ENCODE measurements at regions not wholly inside any gene's neighbourhood (a gene's known extent, or its start where the extent isn't known, plus 50 kb on each side); places are given as distances from the start of the nearest gene placed in this dataset.

GRCh38 chr5:133851521-133851920 lies 116.9 kb downstream of the C5orf15 start:
- Histone ChIP-seq H3K27ac (no peak overlapping the region), H3K36me3 (no peaks in the 10 kb centered on the region), H3K4me3 (no peak overlapping the region), H3K27me3 (no peaks in the 10 kb centered on the region), H3K4me1 (no peaks in the 10 kb centered on the region), H3K9me3 (no peaks in the 10 kb centered on the region)
- no peak for TF ChIP-seq CTCF (IDR thresholded peaks at IDR 0.05)
- no peak for DNase-seq (ENCODE audit: low spot score)

- no peak for DNase-seq (ENCODE audit: low spot score)
- Histone ChIP-seq H3K4me1 (no peaks in the 10 kb centered on the region), H3K9me3 (no peaks in the 10 kb centered on the region), H3K27ac (no peak overlapping the region), H3K36me3 (no peaks in the 10 kb centered on the region), H3K4me3 (no peak overlapping the region), H3K27me3 (no peaks in the 10 kb centered on the region)
- no peak for TF ChIP-seq CTCF (IDR thresholded peaks at IDR 0.05)
Measured at GRCh38 chr5:133850811-133851210, 117.6 kb downstream of the C5orf15 start.

GRCh38 chr5:133849116-133849515 lies 119.3 kb downstream of the C5orf15 start:
- no peaks in the 10 kb centered on the region for H3K36me3 ChIP-seq
- no peak for TF ChIP-seq CTCF (IDR thresholded peaks at IDR 0.05)
- DNase-seq (ENCODE audit: low spot score) = no peak

GRCh38 chr5:133848341-133848811 lies 120.0 kb downstream of the C5orf15 start:
- Histone ChIP-seq H3K4me1 (no peaks in the 10 kb centered on the region), H3K4me3 (no peak overlapping the region), H3K9me3 (no peaks in the 10 kb centered on the region), H3K36me3 (no peaks in the 10 kb centered on the region), H3K27me3 (no peaks in the 10 kb centered on the region), H3K27ac (no peak overlapping the region)
- DNase-seq (ENCODE audit: low spot score) = no peak
- TF ChIP-seq CTCF (IDR thresholded peaks at IDR 0.05) = no peak

More at GRCh38 chr5:133849116-133849515, 119.3 kb downstream of the C5orf15 start:
- Histone ChIP-seq H3K4me3 (no peak overlapping the region), H3K27ac (no peak overlapping the region), H3K4me1 (no peaks in the 10 kb centered on the region), H3K9me3 (no peaks in the 10 kb centered on the region), H3K27me3 (no peaks in the 10 kb centered on the region)

GRCh38 chr5:133847886-133848285 lies 120.5 kb downstream of the C5orf15 start:
- Histone ChIP-seq H3K9me3 (no peaks in the 10 kb centered on the region), H3K27ac (no peak overlapping the region), H3K4me1 (no peaks in the 10 kb centered on the region), H3K4me3 (no peak overlapping the region), H3K36me3 (no peaks in the 10 kb centered on the region), H3K27me3 (no peaks in the 10 kb centered on the region)
- DNase-seq (ENCODE audit: low spot score) = no peak
- no peak for TF ChIP-seq CTCF (IDR thresholded peaks at IDR 0.05)

GRCh38 chr5:133847301-133847700 lies 121.1 kb downstream of the C5orf15 start:
- Histone ChIP-seq H3K4me1 (no peaks in the 10 kb centered on the region), H3K27ac (no peak overlapping the region), H3K36me3 (no peaks in the 10 kb centered on the region), H3K9me3 (no peaks in the 10 kb centered on the region), H3K27me3 (no peaks in the 10 kb centered on the region), H3K4me3 (no peak overlapping the region)
- no peak for TF ChIP-seq CTCF (IDR thresholded peaks at IDR 0.05)
- DNase-seq (ENCODE audit: low spot score) = no peak

Measured in right atrium auricular region (tissue), 2 donors.